HCT116 (cell line): ENCODE measurements at regions not wholly inside any gene's neighbourhood (a gene's known extent, or its start where the extent isn't known, plus 50 kb on each side); places are given as distances from the start of the nearest gene placed in this dataset.

Experiments used
- ATAC-seq: fragments of 200-7000 bp; cut with Tn5 transposase; 2 replicates; pipeline ENCODE4 v1.9.1; 2020; ENCODE audit warnings: mild to moderate bottlenecking, moderate library complexity
- BruUV-seq: library from RNA; stranded (reverse); fragments of 400-500 nt; replicated peaks from 2 replicates; lab custom pipeline; 2021; lab: Mats Ljungman, UMichigan
- CTCF ChIA-PET: fragments of 300-600 bp; sonication (Branson Sonifier 250); formaldehyde crosslinking; loops from one replicate; lab custom pipeline; 2021; ENCODE audit warnings: antibody characterized with exemption; lab: Charles Lee
- POLR2A ChIA-PET: fragments of 300-600, 350-600 bp; sonication (Branson Sonifier 250); formaldehyde crosslinking; loops from one replicate; lab custom pipeline; 2021; ENCODE audit warnings: antibody characterized with exemption; lab: Charles Lee
- RAD21 ChIA-PET, 2 experiments: fragments of 300-600 bp; sonication (Branson Sonifier 250); formaldehyde crosslinking; loops; one replicate each; lab custom pipeline; 2023; ENCODE audit warnings: low total read pairs in 2 of 2; ENCODE audit not compliant: uncharacterized antibody in 2 of 2, unreplicated experiment in 2 of 2, low non-redundant PET in 1 of 2; lab: Charles Lee
- DNase-seq: peaks from one replicate; pipeline ENCODE4 v3.0.0-alpha.2; 2010; ENCODE audit warnings: low read depth, low spot score
- H2AFZ ChIP-seq: fragments of 200-600 bp; shearing (Covaris generic), sonication (generic); 2 replicates; pipeline ENCODE4 v1.6.1; 2017; ENCODE audit warnings: low read depth, mixed run types, mixed read lengths, antibody characterized with exemption, low read length; ENCODE audit not compliant: poor library complexity, severe bottlenecking
- H3K27ac ChIP-seq: 2 replicates; pipeline ENCODE4 v1.5.1; 2012; ENCODE audit warnings: low read depth, low read length
- H3K27me3 ChIP-seq: fragments of 200-600 bp; sonication (generic); 2 replicates; pipeline ENCODE4 v1.6.1; 2016; ENCODE audit warnings: mixed run types, low read length, mixed read lengths; ENCODE audit not compliant: insufficient read depth
- H3K36me3 ChIP-seq, 2 experiments: fragments of 200-500 bp in 1 of 2; fragments of 200-600 bp in 1 of 2; sonication (Bioruptor generic) in 1 of 2; sonication (generic) in 1 of 2; 2 replicates each; pipeline versions ENCODE4 v1.5.1 to v1.6.1; 2014 to 2016; ENCODE audit warnings: low read length in 2 of 2, inconsistent platforms in 1 of 2, mixed read lengths in 1 of 2, mixed run types in 1 of 2; ENCODE audit not compliant: insufficient read depth in 2 of 2, control insufficient read depth in 1 of 2
- H3K4me1 ChIP-seq, 2 experiments: fragments of 200-600 bp in 1 of 2; sonication (generic) in 1 of 2; 2 replicates each; pipeline versions ENCODE4 v1.5.1 to v1.6.1; 2012 to 2017; ENCODE audit warnings: low read length in 2 of 2, inconsistent platforms in 1 of 2, mild to moderate bottlenecking in 1 of 2, mixed read lengths in 1 of 2, mixed run types in 1 of 2, moderate library complexity in 1 of 2; ENCODE audit not compliant: insufficient read depth in 2 of 2, control insufficient read depth in 1 of 2
- H3K4me2 ChIP-seq: fragments of 200-600 bp; sonication (generic); 2 replicates; pipeline ENCODE4 v1.6.1; 2017; ENCODE audit warnings: mixed run types, low read length, mixed read lengths
- H3K4me3 ChIP-seq, 2 experiments: fragments of 200-600 bp in 1 of 2; sonication (generic) in 1 of 2; replicated peaks in 1 of 2; 2 replicates each; pipeline ENCODE4 v1.5.1; 2011 to 2016; ENCODE audit warnings: low read length in 2 of 2, control low read depth in 1 of 2, low read depth in 1 of 2, mild to moderate bottlenecking in 1 of 2, mixed read lengths in 1 of 2, mixed run types in 1 of 2
- H3K79me2 ChIP-seq: fragments of 200-600 bp; sonication (generic); 2 replicates; pipeline ENCODE4 v1.6.1; 2017; ENCODE audit warnings: mild to moderate bottlenecking, mixed run types, low read length, moderate library complexity, mixed read lengths; ENCODE audit not compliant: insufficient read depth
- H3K9ac ChIP-seq: fragments of 200-600 bp; sonication (generic); 2 replicates; pipeline ENCODE4 v1.6.1; 2016; ENCODE audit warnings: low read length, mixed read lengths
- H3K9me2 ChIP-seq: fragments of 200-600 bp; sonication (generic), shearing (Covaris generic); 2 replicates; pipeline ENCODE4 v1.6.1; 2017; ENCODE audit warnings: mixed run types, mild to moderate bottlenecking, moderate library complexity; ENCODE audit not compliant: insufficient read depth
- H3K9me3 ChIP-seq, 2 experiments: fragments of 200-500 bp in 1 of 2; fragments of 200-600 bp in 1 of 2; sonication (Bioruptor generic) in 1 of 2; sonication (generic) in 1 of 2; 2 replicates each; pipeline ENCODE4 v1.6.1; 2014 to 2017; ENCODE audit warnings: low read length in 2 of 2, mixed read lengths in 2 of 2, inconsistent platforms in 1 of 2, low read depth in 1 of 2, mild to moderate bottlenecking in 1 of 2, mixed run types in 1 of 2, moderate library complexity in 1 of 2; ENCODE audit not compliant: control insufficient read depth in 1 of 2, insufficient read depth in 1 of 2
- H4K20me1 ChIP-seq: fragments of 200-600 bp; sonication (generic), shearing (Covaris generic); 2 replicates; pipeline ENCODE4 v1.6.1; 2017; ENCODE audit warnings: mixed run types, mild to moderate bottlenecking, moderate library complexity; ENCODE audit not compliant: insufficient read depth
- CBX3 ChIP-seq: IDR thresholded peaks from 2 replicates; pipeline ENCODE4 v1.6.1; 2012; ENCODE audit warnings: low read depth
- CEBPB ChIP-seq: IDR thresholded peaks from 2 replicates; pipeline ENCODE4 v1.6.1; 2012; ENCODE audit warnings: low read depth
- EGR1 ChIP-seq: IDR thresholded peaks from 2 replicates; pipeline ENCODE4 v1.6.1; 2012; ENCODE audit warnings: low read depth
- FOSL1 ChIP-seq: IDR thresholded peaks from 2 replicates; pipeline ENCODE4 v1.6.1; 2012; ENCODE audit warnings: low read depth
- POLR2AphosphoS5 ChIP-seq: IDR thresholded peaks from 2 replicates; pipeline ENCODE4 v1.6.1; 2011; ENCODE audit warnings: mild to moderate bottlenecking, low read depth, low read length, moderate library complexity
- RAD21 ChIP-seq: IDR thresholded peaks from 2 replicates; pipeline ENCODE4 v1.6.1; 2012; ENCODE audit warnings: low read depth, mild to moderate bottlenecking
- SRF ChIP-seq: IDR thresholded peaks from 2 replicates; pipeline ENCODE4 v1.6.1; 2012; ENCODE audit warnings: low read depth
- TCF7L2 ChIP-seq: IDR thresholded peaks from 2 replicates; pipeline ENCODE4 v1.7.0; 2011; ENCODE audit warnings: borderline replicate concordance, inconsistent platforms; ENCODE audit not compliant: insufficient read depth, insufficient read length; ENCODE audit errors: extremely low read depth
- YY1 ChIP-seq: IDR thresholded peaks from 2 replicates; pipeline ENCODE4 v1.6.1; 2011; ENCODE audit warnings: low read length, low read depth, moderate library complexity, mild to moderate bottlenecking; ENCODE audit not compliant: insufficient replicate concordance; ENCODE audit errors: extremely low read depth
- ZBTB33 ChIP-seq: IDR thresholded peaks from 2 replicates; pipeline ENCODE4 v1.6.1; 2011; ENCODE audit warnings: mild to moderate bottlenecking, low read length, moderate library complexity; ENCODE audit not compliant: insufficient replicate concordance; ENCODE audit errors: extremely low read depth
- ZFX ChIP-seq: fragments of 450-650 bp; IDR thresholded peaks from 2 replicates; pipeline ENCODE4 v1.6.1; 2017
- ZNF274 ChIP-seq: fragments of 200-500 bp; sonication (Bioruptor generic); IDR thresholded peaks from 2 replicates; pipeline ENCODE4 v1.6.1; 2014; ENCODE audit warnings: mild to moderate bottlenecking, low read depth, low read length, inconsistent platforms
- intact Hi-C: fragments of 100-400 bp; cut with micrococcal nuclease; formaldehyde crosslinking; loops from 2 replicates; pipeline ENCODE4 v1.10.0; 2022
- TF ChIP-seq, protein P1 (sequence below): IDR thresholded peaks from 2 replicates; pipeline ENCODE4 v1.6.1; 2012

GRCh38 chr20:22492497-22492896 is 91.9 kb downstream of the FOXA2 start:
- BruUV-seq, result no TSS peak
- POLR2A ChIA-PET, result no interaction called here
- Histone ChIP-seq H3K9ac (no peak overlapping the region), H3K9me2 (no peaks in the 10 kb centered on the region), H3K27me3 (peaks cover 5% of the 10 kb centered on the region), H3K4me2 (no peak overlapping the region), H3K27ac (no peak overlapping the region), H2AFZ (no peak overlapping the region), H3K36me3 (no peaks in the 10 kb centered on the region), H4K20me1 (no peaks in the 10 kb centered on the region), H3K9me3 (no peaks in the 10 kb centered on the region), H3K4me3 (no peak overlapping the region), H3K4me1 (no peaks in the 10 kb centered on the region), H3K79me2 (no peaks in the 10 kb centered on the region)
- RAD21 ChIA-PET, result interaction anchor here in 1 of 2 experiments (0.6 kb wide), 1 partner anchor 848 kb away, joined by 4 read pairs; no protein-coding TSS in a partner anchor
- CTCF ChIA-PET, result interaction anchor here (0.9 kb wide), 1 partner anchor 15 kb away, joined by 4 read pairs; no protein-coding TSS in a partner anchor
- DNase-seq (no peak), ATAC-seq (peak; percentile 63; the same call in 1 of the 2 replicates)
- TF ChIP-seq YY1 (no peak), ZBTB33 (no peak), TCF7L2 (no peak), CBX3 (no peak), ZNF274 (no peak), POLR2AphosphoS5 (no peak), EGR1 (no peak)
- intact Hi-C loops, result no loop called here

GRCh38 chr20:22491194-22491505 is 93.2 kb downstream of the FOXA2 start:
- TF ChIP-seq SRF (no peak), FOSL1 (no peak), ZFX (no peak), POLR2AphosphoS5 (no peak), CEBPB (no peak), RAD21 (no peak)
- TF ChIP-seq, protein P1, sequence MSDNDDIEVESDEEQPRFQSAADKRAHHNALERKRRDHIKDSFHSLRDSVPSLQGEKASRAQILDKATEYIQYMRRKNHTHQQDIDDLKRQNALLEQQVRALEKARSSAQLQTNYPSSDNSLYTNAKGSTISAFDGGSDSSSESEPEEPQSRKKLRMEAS, result no peak
- TF ChIP-seq, all 23 proteins: peak for 0
- Histone ChIP-seq H3K9me2 (no peaks in the 10 kb centered on the region), H3K79me2 (no peaks in the 10 kb centered on the region), H3K9ac (no peak overlapping the region), H3K36me3 (no peaks in the 10 kb centered on the region), H3K27ac (no peak overlapping the region), H4K20me1 (no peaks in the 10 kb centered on the region), H3K27me3 (peaks cover 5% of the 10 kb centered on the region; the same call in 1 of the 2 replicates), H2AFZ (no peak overlapping the region), H3K4me2 (no peak overlapping the region), H3K4me1 (no peaks in the 10 kb centered on the region), H3K4me3 (no peak overlapping the region), H3K9me3 (no peaks in the 10 kb centered on the region)
- BruUV-seq, result no TSS peak
- CTCF ChIA-PET, result no interaction called here
- intact Hi-C loops, result no loop called here
- POLR2A ChIA-PET, result no interaction called here
- no peak for ATAC-seq
- DNase-seq, result no peak
- RAD21 ChIA-PET, result no interaction called here
